A204.1 (cell line): ENCODE measurements at regions not wholly inside any gene's neighbourhood (a gene's known extent, or its start where the extent isn't known, plus 50 kb on each side); places are given as distances from the start of the nearest gene placed in this dataset.
"Not testable (repeated sequence)": the region's sequence is repeated elsewhere in the genome, so short reads cannot be mapped to it uniquely, and the experiment has no call there.

Experiments used
- FAIRE-seq: peaks from 2 replicates; lab custom pipeline; 2012; peaks lifted over from hg19 to GRCh38; lab: Jason Lieb, UNC

DNA sequence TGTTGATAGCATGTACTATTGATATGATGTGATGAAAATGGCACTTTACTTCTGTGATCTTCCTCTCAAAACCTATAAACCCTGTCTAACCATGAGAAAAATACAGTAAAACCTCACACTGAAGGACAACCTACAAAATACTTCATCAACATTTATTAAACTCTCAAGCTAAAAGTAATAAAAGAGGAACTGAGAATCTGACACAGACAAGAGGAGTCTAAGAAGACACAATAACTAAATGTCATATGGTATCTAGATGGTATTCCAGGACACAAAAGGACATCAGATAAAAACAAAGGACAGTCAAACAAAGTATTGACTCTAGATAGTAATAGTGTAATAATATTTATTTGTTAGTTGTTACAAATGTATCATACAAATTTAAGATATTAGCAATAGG lies 655.3 kb downstream of the SH3BGRL start:
- FAIRE-seq: no peak

DNA sequence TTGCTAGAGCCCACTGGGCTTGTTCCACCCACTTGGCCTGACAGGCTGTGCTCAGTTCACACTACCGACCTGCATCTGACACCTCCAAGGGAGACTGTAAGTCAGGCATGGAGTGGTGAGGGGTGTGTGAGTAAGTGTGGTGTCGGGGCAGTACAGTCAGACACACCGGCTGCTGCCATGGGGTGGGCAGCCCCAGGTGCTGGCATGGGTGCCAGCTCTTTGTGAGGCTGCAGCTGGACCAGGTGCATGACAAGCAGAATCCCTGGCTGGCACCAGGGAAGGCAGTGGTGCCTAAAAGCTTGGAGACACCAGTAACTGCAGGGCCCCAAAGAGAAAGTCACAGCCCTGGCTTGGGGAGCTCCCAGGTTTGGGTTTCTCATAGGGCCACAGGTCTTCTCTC lies 665.0 kb downstream of the SH3BGRL start:
- no peak for FAIRE-seq

- no peak for FAIRE-seq
Measured at GRCh38 chrX:81868979-81869378, 667.1 kb downstream of the SH3BGRL start.

DNA sequence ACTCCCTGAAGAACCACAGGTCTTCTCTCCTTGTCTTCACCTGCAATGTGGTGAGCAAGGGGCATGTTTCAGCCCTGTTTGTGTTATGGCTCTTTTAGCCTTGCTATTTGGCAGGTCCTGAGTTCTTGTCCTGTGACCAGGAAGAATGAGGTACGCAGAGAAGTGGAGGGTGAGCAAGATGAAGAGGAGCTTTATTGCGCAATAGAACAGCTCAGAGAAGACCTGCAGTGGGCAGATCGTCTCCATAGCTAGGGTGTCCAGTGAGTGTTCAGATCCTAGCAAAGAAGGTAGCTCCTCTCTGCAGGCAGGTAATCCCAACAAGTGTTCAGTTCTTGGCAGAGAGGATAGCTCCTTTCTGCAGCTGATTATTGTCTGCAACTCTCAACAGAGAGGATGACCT lies 672.9 kb downstream of the SH3BGRL start:
- no peak for FAIRE-seq

- no peak for FAIRE-seq
Measured at GRCh38 chrX:81875800-81876199, 673.9 kb downstream of the SH3BGRL start.

DNA sequence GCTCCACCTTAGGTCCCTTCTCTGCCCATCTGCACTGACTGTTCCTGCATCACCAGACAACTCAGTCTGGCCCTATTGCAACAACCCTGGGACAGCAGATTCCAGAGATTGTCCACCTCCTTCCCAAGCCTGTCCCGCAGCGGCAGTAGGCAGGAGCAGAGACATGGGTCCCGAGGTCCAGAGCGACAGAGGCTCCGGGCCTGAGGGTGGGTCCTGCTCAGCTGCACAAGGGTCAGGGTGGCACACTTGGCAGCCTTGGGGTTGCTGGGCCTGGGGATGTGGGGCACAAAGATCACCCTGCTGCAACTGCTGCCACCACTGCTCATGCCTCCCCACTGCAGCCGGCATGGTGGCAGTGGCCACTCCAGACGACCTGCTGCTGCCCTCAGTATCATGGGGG lies 674.5 kb downstream of the SH3BGRL start:
- no peak for FAIRE-seq

GRCh38 chrX:81890521-81890920 lies 688.6 kb downstream of the SH3BGRL start:
- FAIRE-seq: no peak

DNA sequence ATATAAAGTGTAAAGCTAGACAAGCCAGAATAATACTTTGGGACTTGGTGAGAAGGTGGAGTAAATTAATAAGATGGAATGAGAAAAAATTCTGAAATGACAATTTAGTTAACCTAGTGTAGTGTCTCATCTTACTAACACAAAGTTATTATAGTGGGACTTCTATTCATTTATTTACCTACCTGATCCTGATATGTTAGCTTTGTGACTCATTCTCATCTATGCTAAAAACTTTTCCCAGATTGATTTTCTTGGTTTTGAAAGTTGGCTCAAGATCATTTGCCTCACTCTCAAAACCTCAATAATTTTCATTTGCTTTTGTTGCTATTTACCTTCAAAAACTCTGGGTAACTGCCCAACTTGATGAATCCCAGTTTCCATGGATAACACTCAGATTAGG lies 698.6 kb downstream of the SH3BGRL start:
- FAIRE-seq: no peak

DNA sequence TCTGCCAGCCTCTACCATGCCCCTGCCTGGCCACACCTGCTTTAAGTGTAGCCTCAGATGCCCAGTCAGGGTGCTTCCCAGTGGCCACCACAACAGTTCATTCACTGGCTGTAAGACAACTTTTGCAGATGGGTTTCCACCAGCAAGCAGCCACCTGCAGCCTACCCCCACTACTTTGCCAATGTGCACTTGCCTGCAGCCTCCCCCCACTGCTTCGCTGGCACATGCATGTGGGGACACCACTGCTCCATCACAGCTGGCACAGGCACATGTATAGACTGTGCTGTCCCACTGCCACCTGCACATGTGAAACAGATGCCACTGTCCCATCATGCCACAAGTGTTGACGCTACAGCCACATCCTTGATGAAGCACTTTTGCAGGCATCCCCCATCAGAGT lies 723.9 kb downstream of the SH3BGRL start:
- FAIRE-seq: no peak

DNA sequence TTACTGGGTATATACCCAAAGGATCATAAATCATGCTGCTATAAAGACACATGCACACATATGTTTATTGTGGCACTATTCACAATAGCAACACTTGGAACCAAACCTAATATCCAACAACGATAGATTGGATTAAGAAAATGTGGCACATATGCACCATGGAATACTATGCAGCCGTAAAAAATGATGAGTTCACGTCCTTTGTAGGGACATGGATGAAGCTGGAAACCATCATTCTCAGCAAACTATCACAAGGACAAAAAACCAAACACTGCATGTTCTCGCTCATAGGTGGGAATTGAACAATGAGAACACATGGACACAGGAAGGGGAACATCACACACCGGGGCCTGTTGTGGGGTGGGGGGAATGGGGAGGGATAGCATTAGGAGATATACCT lies 744.0 kb downstream of the SH3BGRL start:
- FAIRE-seq: not testable (repeated sequence)

- FAIRE-seq: no peak
Measured at GRCh38 chrX:81957318-81957717, 755.4 kb downstream of the SH3BGRL start.

DNA sequence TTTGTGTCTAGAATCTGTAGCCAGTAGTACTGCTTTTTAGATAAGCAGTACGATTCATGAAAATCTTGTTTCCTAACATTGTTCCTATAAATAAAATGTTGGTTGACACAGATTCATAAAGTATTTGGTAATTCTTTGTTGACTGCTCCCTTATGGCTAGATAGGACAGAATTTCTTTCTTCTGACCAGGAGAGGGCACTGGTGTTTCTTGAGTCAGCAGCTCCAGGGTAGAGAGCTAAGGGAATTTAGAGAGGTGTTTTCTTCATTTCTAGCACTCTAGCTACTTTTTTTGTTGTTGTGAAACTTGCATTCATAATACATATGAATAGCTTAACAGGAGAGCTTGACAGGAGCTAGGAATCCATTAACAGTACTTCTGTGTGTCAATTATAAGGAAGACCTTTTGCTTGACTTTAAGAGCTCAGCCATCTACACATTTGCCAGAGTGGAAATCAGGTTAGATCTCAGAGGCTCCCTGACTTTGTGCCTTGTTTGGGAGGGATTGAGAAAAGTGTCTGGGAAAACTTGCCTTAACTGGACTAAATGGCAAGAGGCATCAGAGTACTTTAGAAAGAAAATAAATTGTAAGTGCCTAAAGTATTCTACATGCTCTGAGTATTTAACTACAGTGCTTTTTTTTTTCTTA lies 756.1 kb downstream of the SH3BGRL start:
- FAIRE-seq: peak; percentile 86

DNA sequence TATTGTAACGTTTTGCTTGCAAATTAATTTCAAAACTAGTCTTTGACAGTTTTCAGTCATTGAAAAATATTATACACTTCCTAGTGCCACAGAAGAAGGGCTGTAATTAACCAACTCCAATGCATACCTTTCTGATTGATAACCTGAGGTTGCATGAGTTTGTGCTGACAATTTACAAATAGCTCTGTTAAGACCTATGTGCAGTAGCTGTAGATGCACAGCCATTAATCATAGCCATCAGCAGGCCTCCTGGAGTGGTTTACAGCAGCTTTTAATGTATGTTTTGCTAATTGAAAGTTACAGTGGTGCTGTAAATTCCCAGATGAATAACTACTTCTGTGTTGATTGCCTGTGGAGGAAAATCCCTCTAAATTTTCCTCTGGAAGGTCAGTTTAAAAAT lies 758.1 kb downstream of the SH3BGRL start:
- FAIRE-seq: no peak

GRCh38 chrX:81974413-81974812 lies 772.5 kb downstream of the SH3BGRL start:
- not testable (repeated sequence) for FAIRE-seq

GRCh38 chrX:81979806-81980515 lies 778.1 kb downstream of the SH3BGRL start:
- no peak for FAIRE-seq

DNA sequence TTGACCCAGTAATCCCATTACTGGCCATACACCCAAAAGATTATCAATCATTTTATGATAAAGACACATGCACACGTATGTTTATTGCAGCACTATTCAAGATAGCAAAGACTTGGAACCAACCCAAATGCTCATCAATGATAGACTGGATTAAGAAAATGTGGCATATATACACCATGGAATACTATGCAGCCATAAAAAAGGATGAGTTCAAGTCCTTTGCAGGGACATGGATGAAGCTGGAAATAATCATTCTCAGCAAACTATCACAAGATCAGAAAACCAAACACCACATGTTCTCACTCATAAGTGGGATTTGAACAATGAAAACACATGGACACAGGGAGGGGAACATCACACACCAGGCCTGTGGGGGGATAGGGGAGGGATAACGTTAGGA lies 785.3 kb downstream of the SH3BGRL start:
- FAIRE-seq: not testable (repeated sequence)

GRCh38 chrX:81996166-81996565 lies 794.3 kb downstream of the SH3BGRL start:
- FAIRE-seq: no peak

- no peak for FAIRE-seq
Measured at GRCh38 chrX:82029571-82030218, 827.8 kb downstream of the SH3BGRL start.

GRCh38 chrX:82031250-82031649 lies 829.3 kb downstream of the SH3BGRL start:
- FAIRE-seq: peak; percentile 55

DNA sequence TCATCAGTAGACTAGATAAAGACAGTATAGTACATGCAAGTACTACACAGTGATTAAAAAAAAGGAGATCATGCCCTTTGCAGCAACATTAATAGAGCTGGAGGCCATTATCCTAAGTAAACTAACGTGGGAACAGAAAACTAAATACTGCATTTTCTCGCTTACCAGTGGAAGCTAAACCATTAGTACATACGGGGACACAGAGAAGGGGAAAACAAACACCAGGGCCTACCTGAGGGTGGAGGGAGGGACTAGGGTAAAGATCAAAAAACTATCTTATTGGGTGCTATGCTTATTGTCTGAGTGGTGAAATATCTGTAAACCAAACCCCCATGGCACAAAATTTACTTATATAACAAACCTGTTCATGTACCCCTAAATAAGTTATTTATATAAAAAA lies 836.9 kb downstream of the SH3BGRL start:
- FAIRE-seq: no peak

DNA sequence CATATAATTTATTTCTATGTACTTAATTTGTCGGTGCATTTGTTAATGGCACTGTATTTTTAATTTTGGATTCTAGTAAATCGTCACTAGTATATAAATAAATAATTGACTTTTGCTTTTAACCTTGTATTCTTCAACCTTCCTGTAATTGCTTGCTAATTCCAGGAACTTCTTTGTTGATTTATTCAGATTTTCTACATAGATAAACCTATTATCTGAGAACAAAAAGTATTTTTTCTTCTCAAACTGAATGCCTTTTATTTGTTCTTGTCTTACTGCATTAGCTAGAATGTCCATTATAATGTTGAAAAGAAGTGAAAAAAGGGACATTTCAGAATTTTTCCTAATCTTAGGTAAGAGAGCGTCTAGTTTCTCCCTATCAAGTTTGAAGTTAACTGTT lies 839.1 kb downstream of the SH3BGRL start:
- no peak for FAIRE-seq

- FAIRE-seq: no peak
Measured at GRCh38 chrX:82058728-82059127, 856.8 kb downstream of the SH3BGRL start.

- FAIRE-seq: no peak
Measured at GRCh38 chrX:82070948-82071347, 869.0 kb downstream of the SH3BGRL start.

GRCh38 chrX:82081027-82081426 lies 879.1 kb downstream of the SH3BGRL start:
- no peak for FAIRE-seq
